ENCODE measurements at regions not wholly inside any gene's neighbourhood (a gene's known extent, or its start where the extent isn't known, plus 50 kb on each side); places are given as distances from the start of the nearest gene placed in this dataset.

GRCh38 chr2:186042207-186043028, 303.8 kb downstream of the FSIP2 start:
- no peak for ATAC-seq
- no peaks in the 10 kb centered on the region for H3K4me1 ChIP-seq
- no peaks in the 10 kb centered on the region for H3K9me3 ChIP-seq
- TF ChIP-seq CTCF (IDR thresholded peaks at IDR 0.05) = no peak
- no peaks in the 10 kb centered on the region for H3K36me3 ChIP-seq
- H3K27me3 ChIP-seq = no peaks in the 10 kb centered on the region
- intact Hi-C loops (cut with DNase I) = no loop called here
- no peak overlapping the region for H3K27ac ChIP-seq
- no peak overlapping the region for H3K4me3 ChIP-seq
- DNase-seq = no peak
- WGBS, 2 donors = 82 to 84% methylated on average over 5 of the region's 5 CpGs

- WGBS, 2 donors = 89% methylated on average over 2 of the region's 2 CpGs
- no peak overlapping the region for H3K4me3 ChIP-seq
- no peaks in the 10 kb centered on the region for H3K27me3 ChIP-seq
- ATAC-seq = no peak
- H3K27ac ChIP-seq = no peak overlapping the region
- TF ChIP-seq CTCF (IDR thresholded peaks at IDR 0.05) = no peak
- no peaks in the 10 kb centered on the region for H3K36me3 ChIP-seq
- no peak for DNase-seq
- intact Hi-C loops (cut with DNase I) = no loop called here
- H3K4me1 ChIP-seq = no peaks in the 10 kb centered on the region
- no peaks in the 10 kb centered on the region for H3K9me3 ChIP-seq
These were observed 306.2 kb downstream of the FSIP2 start for GRCh38 chr2:186044761-186045160.

- Histone ChIP-seq H3K27me3 (no peaks in the 10 kb centered on the region), H3K4me1 (no peaks in the 10 kb centered on the region), H3K4me3 (no peak overlapping the region), H3K27ac (no peak overlapping the region), H3K9me3 (no peaks in the 10 kb centered on the region), H3K36me3 (no peaks in the 10 kb centered on the region)
- no peak for DNase-seq
- ATAC-seq = no peak
- 90 to 91% methylated on average over 1 of the region's 1 CpG for WGBS, 2 donors
- TF ChIP-seq CTCF (IDR thresholded peaks at IDR 0.05) = no peak
- intact Hi-C loops (cut with DNase I) = no loop called here
These were observed 314.3 kb downstream of the FSIP2 start for GRCh38 chr2:186052930-186053329.

GRCh38 chr2:186058614-186059013, 320.0 kb downstream of the FSIP2 start:
- Histone ChIP-seq H3K36me3 (no peaks in the 10 kb centered on the region), H3K27me3 (no peaks in the 10 kb centered on the region), H3K9me3 (no peaks in the 10 kb centered on the region), H3K4me3 (no peak overlapping the region), H3K27ac (no peak overlapping the region), H3K4me1 (peaks cover 0 to 19% (median 6%) of the 10 kb centered on the region in 9 donors)
- ATAC-seq = no peak
- intact Hi-C loops (cut with DNase I) = no loop called here
- DNase-seq = no peak
- TF ChIP-seq CTCF (IDR thresholded peaks at IDR 0.05) = no peak
- 94% methylated on average over 3 of the region's 3 CpGs for WGBS, 2 donors
